ENCODE measurements at regions not wholly inside any gene's neighbourhood (a gene's known extent, or its start where the extent isn't known, plus 50 kb on each side); places are given as distances from the start of the nearest gene placed in this dataset.

- no peak for DNase-seq (ENCODE audit: low spot score)
- Histone ChIP-seq H2AFZ (no peak overlapping the region), H3K9me3 (ENCODE audit: low read depth) (no peaks in the 10 kb centered on the region), H3K9me2 (replicated peaks; ENCODE audit: insufficient read depth) (no peaks in the 10 kb centered on the region), H3K79me2 (no peaks in the 10 kb centered on the region), H3K36me3 (replicated peaks; ENCODE audit: insufficient read depth, low read depth) (no peaks in the 10 kb centered on the region), H3K27me3 (no peaks in the 10 kb centered on the region), H4K20me1 (ENCODE audit: insufficient read depth, poor library complexity, severe bottlenecking) (no peaks in the 10 kb centered on the region), H3K4me1 (ENCODE audit: insufficient read depth) (no peaks in the 10 kb centered on the region), H3K4me3 (no peak overlapping the region), H3K4me2 (no peak overlapping the region), H3K27ac (no peak overlapping the region)
- no peak for TF ChIP-seq EZH2 (IDR thresholded peaks at IDR 0.05; ENCODE audit: borderline replicate concordance)
- TF ChIP-seq CTCF (IDR thresholded peaks at IDR 0.05; ENCODE audit: poor library complexity) = no peak
- no peak for TF ChIP-seq EZH2phosphoT487 (IDR thresholded peaks at IDR 0.05; ENCODE audit: low read depth, severe bottlenecking, unreplicated experiment)
- WGBS (ENCODE audit: low lambda C conversion rate, missing lambda C conversion rate) = 60% methylated on average over 4 of the region's 4 CpGs
These were observed 488.7 kb upstream of the TYRP1 start for GRCh38 chr9:12204512-12204911.

GRCh38 chr9:12212860-12213259 lies 480.3 kb upstream of the TYRP1 start:
- H3K4me3 ChIP-seq = no peak overlapping the region
- H3K4me2 ChIP-seq = no peak overlapping the region
- no peaks in the 10 kb centered on the region for H3K9me3 ChIP-seq (ENCODE audit: low read depth)
- H4K20me1 ChIP-seq (ENCODE audit: insufficient read depth, poor library complexity, severe bottlenecking) = no peaks in the 10 kb centered on the region
- TF ChIP-seq EZH2 (IDR thresholded peaks at IDR 0.05; ENCODE audit: borderline replicate concordance) (no peak), EZH2phosphoT487 (IDR thresholded peaks at IDR 0.05; ENCODE audit: low read depth, severe bottlenecking, unreplicated experiment) (no peak)
- no peaks in the 10 kb centered on the region for H3K27me3 ChIP-seq
- 82% methylated on average over 3 of the region's 3 CpGs for WGBS (ENCODE audit: low lambda C conversion rate, missing lambda C conversion rate)
- no peaks in the 10 kb centered on the region for H3K79me2 ChIP-seq
- no peak overlapping the region for H3K27ac ChIP-seq
- no peaks in the 10 kb centered on the region for H3K36me3 ChIP-seq (replicated peaks; ENCODE audit: insufficient read depth, low read depth)
- H2AFZ ChIP-seq = no peak overlapping the region
- no peaks in the 10 kb centered on the region for H3K4me1 ChIP-seq (ENCODE audit: insufficient read depth)
- no peak for DNase-seq (ENCODE audit: low spot score)
- no peaks in the 10 kb centered on the region for H3K9me2 ChIP-seq (replicated peaks; ENCODE audit: insufficient read depth)

- no peak overlapping the region for H3K4me3 ChIP-seq
- no peaks in the 10 kb centered on the region for H3K36me3 ChIP-seq (replicated peaks; ENCODE audit: insufficient read depth, low read depth)
- H3K27ac ChIP-seq = no peak overlapping the region
- no peaks in the 10 kb centered on the region for H4K20me1 ChIP-seq (ENCODE audit: insufficient read depth, poor library complexity, severe bottlenecking)
- DNase-seq (ENCODE audit: low spot score) = no peak
- WGBS (ENCODE audit: low lambda C conversion rate, missing lambda C conversion rate) = 21% methylated on average over 1 of the region's 1 CpG
- no peaks in the 10 kb centered on the region for H3K27me3 ChIP-seq
- no peaks in the 10 kb centered on the region for H3K79me2 ChIP-seq
- H3K4me2 ChIP-seq = no peak overlapping the region
- TF ChIP-seq EZH2phosphoT487 (IDR thresholded peaks at IDR 0.05; ENCODE audit: low read depth, severe bottlenecking, unreplicated experiment) = no peak
- TF ChIP-seq EZH2 (IDR thresholded peaks at IDR 0.05; ENCODE audit: borderline replicate concordance) = no peak
- no peak for TF ChIP-seq CTCF (IDR thresholded peaks at IDR 0.05; ENCODE audit: poor library complexity)
- no peaks in the 10 kb centered on the region for H3K9me3 ChIP-seq (ENCODE audit: low read depth)
- no peaks in the 10 kb centered on the region for H3K4me1 ChIP-seq (ENCODE audit: insufficient read depth)
- H3K9me2 ChIP-seq (replicated peaks; ENCODE audit: insufficient read depth) = no peaks in the 10 kb centered on the region
- H2AFZ ChIP-seq = no peak overlapping the region
These were observed 471.7 kb upstream of the TYRP1 start for GRCh38 chr9:12221470-12221869.

- H2AFZ ChIP-seq = no peak overlapping the region
- WGBS (ENCODE audit: low lambda C conversion rate, missing lambda C conversion rate) = 74% methylated on average over 4 of the region's 4 CpGs
These were observed 468.7 kb upstream of the TYRP1 start for GRCh38 chr9:12224449-12224848.

More at GRCh38 chr9:12224449-12224848, 468.7 kb upstream of the TYRP1 start:
- no peaks in the 10 kb centered on the region for H3K27me3 ChIP-seq
- no peak overlapping the region for H3K4me3 ChIP-seq
- H3K4me2 ChIP-seq = no peak overlapping the region
- no peaks in the 10 kb centered on the region for H3K9me3 ChIP-seq (ENCODE audit: low read depth)
- H3K27ac ChIP-seq = no peak overlapping the region
- no peaks in the 10 kb centered on the region for H3K79me2 ChIP-seq
- no peak for DNase-seq (ENCODE audit: low spot score)
- no peaks in the 10 kb centered on the region for H3K9me2 ChIP-seq (replicated peaks; ENCODE audit: insufficient read depth)
- no peaks in the 10 kb centered on the region for H3K36me3 ChIP-seq (replicated peaks; ENCODE audit: insufficient read depth, low read depth)
- no peaks in the 10 kb centered on the region for H3K4me1 ChIP-seq (ENCODE audit: insufficient read depth)
- no peak for TF ChIP-seq EZH2phosphoT487 (IDR thresholded peaks at IDR 0.05; ENCODE audit: low read depth, severe bottlenecking, unreplicated experiment)
- no peak for TF ChIP-seq CTCF (IDR thresholded peaks at IDR 0.05; ENCODE audit: poor library complexity)
- no peak for TF ChIP-seq EZH2 (IDR thresholded peaks at IDR 0.05; ENCODE audit: borderline replicate concordance)
- H4K20me1 ChIP-seq (ENCODE audit: insufficient read depth, poor library complexity, severe bottlenecking) = no peaks in the 10 kb centered on the region

Measured in hepatocyte (in vitro differentiated cells).